Lower leg skin (tissue), 3 donors: ENCODE measurements at regions not wholly inside any gene's neighbourhood (a gene's known extent, or its start where the extent isn't known, plus 50 kb on each side); places are given as distances from the start of the nearest gene placed in this dataset.

Experiments used
- CTCF ChIP-seq, 3 donors: fragments of 450-650 bp; IDR thresholded peaks; one replicate each; pipeline ENCODE4 v1.5.1; 2016; ENCODE audit warnings: antibody characterized with exemption in 3 of 3, mild to moderate bottlenecking in 3 of 3, moderate library complexity in 2 of 3
- POLR2A ChIP-seq, 2 donors: fragments of 450-650 bp; IDR thresholded peaks; one replicate each; pipeline ENCODE4 v1.6.1; 2016 to 2017; ENCODE audit warnings: antibody characterized with exemption in 2 of 2, mild to moderate bottlenecking in 1 of 2, moderate library complexity in 1 of 2

- TF ChIP-seq CTCF (IDR thresholded peaks at IDR 0.05) = no peak
- TF ChIP-seq POLR2A (IDR thresholded peaks at IDR 0.05) = no peak
Observed at GRCh38 chr2:145484448-145485097, 964.7 kb upstream of the ZEB2 start.
